ENCODE measurements at regions not wholly inside any gene's neighbourhood (a gene's known extent, or its start where the extent isn't known, plus 50 kb on each side); places are given as distances from the start of the nearest gene placed in this dataset.

DNA sequence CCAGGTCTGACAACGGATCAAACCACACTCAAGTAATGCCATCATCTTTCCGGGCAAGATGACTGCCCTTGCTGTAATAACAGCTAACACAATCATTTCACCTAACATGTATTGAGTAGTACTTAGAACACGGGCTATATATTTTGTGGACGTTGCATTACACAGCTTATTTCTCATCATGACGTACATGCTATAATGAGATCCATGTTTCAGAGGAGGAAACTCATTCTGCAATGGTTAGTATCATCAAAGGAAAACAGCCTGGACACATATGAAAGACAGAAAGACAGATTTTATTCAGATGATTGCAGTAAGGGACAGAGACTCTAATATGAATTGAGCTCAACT, 446.7 kb downstream of the HS3ST3B1 start:
- Histone ChIP-seq H3K36me3 (replicated peaks; ENCODE audit: low read depth, low read length) (no peaks in the 10 kb centered on the region), H3K27ac (ENCODE audit: low read length) (no peak overlapping the region), H2AFZ (ENCODE audit: low read depth, low read length) (no peak overlapping the region), H3K4me2 (ENCODE audit: low read length) (no peak overlapping the region), H3K4me1 (ENCODE audit: low read length) (no peaks in the 10 kb centered on the region), H3K27me3 (ENCODE audit: low read depth, low read length) (no peaks in the 10 kb centered on the region), H3K4me3 (ENCODE audit: low read length) (no peak overlapping the region), H4K20me1 (ENCODE audit: insufficient read depth, low read length) (no peaks in the 10 kb centered on the region), H3K9ac (ENCODE audit: low read length) (no peak overlapping the region), H3K79me2 (ENCODE audit: low read length) (no peaks in the 10 kb centered on the region), H3K9me3 (ENCODE audit: insufficient read depth, low read length) (no peaks in the 10 kb centered on the region)
- TF ChIP-seq, protein P1, sequence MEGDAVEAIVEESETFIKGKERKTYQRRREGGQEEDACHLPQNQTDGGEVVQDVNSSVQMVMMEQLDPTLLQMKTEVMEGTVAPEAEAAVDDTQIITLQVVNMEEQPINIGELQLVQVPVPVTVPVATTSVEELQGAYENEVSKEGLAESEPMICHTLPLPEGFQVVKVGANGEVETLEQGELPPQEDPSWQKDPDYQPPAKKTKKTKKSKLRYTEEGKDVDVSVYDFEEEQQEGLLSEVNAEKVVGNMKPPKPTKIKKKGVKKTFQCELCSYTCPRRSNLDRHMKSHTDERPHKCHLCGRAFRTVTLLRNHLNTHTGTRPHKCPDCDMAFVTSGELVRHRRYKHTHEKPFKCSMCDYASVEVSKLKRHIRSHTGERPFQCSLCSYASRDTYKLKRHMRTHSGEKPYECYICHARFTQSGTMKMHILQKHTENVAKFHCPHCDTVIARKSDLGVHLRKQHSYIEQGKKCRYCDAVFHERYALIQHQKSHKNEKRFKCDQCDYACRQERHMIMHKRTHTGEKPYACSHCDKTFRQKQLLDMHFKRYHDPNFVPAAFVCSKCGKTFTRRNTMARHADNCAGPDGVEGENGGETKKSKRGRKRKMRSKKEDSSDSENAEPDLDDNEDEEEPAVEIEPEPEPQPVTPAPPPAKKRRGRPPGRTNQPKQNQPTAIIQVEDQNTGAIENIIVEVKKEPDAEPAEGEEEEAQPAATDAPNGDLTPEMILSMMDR (IDR thresholded peaks at IDR 0.05; ENCODE audit: low read depth, low read length): no peak
- no peak for TF ChIP-seq EZH2phosphoT487 (IDR thresholded peaks at IDR 0.05; ENCODE audit: low read depth)

DNA sequence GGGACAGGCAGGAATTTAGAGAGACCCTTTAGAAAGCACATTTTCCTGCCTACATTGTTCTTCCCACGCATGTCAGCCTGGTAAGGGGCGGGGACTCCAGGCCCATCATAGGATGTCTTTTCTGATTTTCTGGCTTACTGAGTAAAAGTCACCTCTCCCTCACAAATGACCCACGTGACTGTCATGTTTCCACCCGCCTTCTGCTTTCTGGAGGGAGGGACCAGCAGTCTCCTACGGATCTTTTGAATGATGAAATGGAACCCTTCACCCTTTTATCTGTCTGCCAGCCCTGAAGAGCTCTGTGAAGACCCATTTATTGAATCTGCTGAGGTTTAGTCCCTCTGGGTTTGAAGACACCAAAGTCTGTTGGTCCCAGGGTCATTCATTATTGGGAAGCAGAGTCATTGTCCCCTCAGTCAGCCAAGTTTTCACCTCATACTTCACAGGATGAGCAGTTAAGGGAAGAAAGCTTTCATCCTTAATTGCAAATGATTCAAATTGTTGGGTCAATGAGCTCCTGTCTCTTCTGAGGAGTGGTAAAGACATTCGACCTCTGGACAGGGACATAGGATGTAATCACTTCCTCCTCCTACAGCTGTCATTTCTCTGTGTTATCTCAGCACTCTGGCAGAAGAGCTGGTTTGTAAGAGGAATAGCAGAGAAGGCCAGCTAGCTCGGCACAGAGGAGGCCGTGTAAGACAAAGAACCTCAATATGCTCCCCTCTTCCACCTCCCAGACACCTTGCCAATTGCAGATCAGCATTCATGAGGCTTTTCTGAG, 446.1 kb downstream of the HS3ST3B1 start:
- no peaks in the 10 kb centered on the region for H3K36me3 ChIP-seq (replicated peaks; ENCODE audit: low read depth, low read length)
- no peak overlapping the region for H2AFZ ChIP-seq (ENCODE audit: low read depth, low read length)
- no peaks in the 10 kb centered on the region for H3K27me3 ChIP-seq (ENCODE audit: low read depth, low read length)
- H3K9me3 ChIP-seq (ENCODE audit: insufficient read depth, low read length): no peaks in the 10 kb centered on the region
- no peak overlapping the region for H3K4me2 ChIP-seq (ENCODE audit: low read length)
- H4K20me1 ChIP-seq (ENCODE audit: insufficient read depth, low read length): no peaks in the 10 kb centered on the region
- H3K27ac ChIP-seq (ENCODE audit: low read length): no peak overlapping the region
- no peak overlapping the region for H3K9ac ChIP-seq (ENCODE audit: low read length)
- no peaks in the 10 kb centered on the region for H3K79me2 ChIP-seq (ENCODE audit: low read length)
- H3K4me3 ChIP-seq (ENCODE audit: low read length): no peak overlapping the region
- TF ChIP-seq, protein P1 (IDR thresholded peaks at IDR 0.05; ENCODE audit: low read depth, low read length): no peak
- no peak for TF ChIP-seq EZH2phosphoT487 (IDR thresholded peaks at IDR 0.05; ENCODE audit: low read depth)
- H3K4me1 ChIP-seq (ENCODE audit: low read length): no peaks in the 10 kb centered on the region

DNA sequence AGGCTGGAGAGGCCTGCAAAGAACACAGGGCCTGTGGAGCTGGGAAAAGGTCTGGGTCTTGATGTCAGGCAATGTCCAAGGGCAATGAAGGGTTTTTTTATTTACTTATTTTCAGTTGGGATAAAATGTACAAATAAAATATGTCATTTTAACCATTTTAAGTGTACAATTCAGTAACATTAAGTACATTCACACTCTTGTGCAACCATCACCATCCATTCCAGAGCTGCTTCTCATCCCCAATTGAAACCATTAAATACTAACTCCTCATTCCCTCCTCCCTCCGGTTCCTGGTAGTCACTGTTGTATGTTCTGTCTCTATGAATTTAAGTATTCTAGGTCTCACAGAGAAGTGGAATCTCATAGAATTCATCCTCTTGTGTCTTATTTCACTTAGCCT, 444.7 kb downstream of the HS3ST3B1 start:
- H3K4me1 ChIP-seq (ENCODE audit: low read length): no peaks in the 10 kb centered on the region
- no peak overlapping the region for H3K9ac ChIP-seq (ENCODE audit: low read length)
- H2AFZ ChIP-seq (ENCODE audit: low read depth, low read length): no peak overlapping the region
- no peak overlapping the region for H3K27ac ChIP-seq (ENCODE audit: low read length)
- TF ChIP-seq EZH2phosphoT487 (IDR thresholded peaks at IDR 0.05; ENCODE audit: low read depth): no peak
- TF ChIP-seq, protein P1 (IDR thresholded peaks at IDR 0.05; ENCODE audit: low read depth, low read length): no peak
- no peaks in the 10 kb centered on the region for H3K27me3 ChIP-seq (ENCODE audit: low read depth, low read length)
- no peak overlapping the region for H3K4me2 ChIP-seq (ENCODE audit: low read length)
- no peak overlapping the region for H3K4me3 ChIP-seq (ENCODE audit: low read length)
- H3K79me2 ChIP-seq (ENCODE audit: low read length): no peaks in the 10 kb centered on the region
- H3K36me3 ChIP-seq (replicated peaks; ENCODE audit: low read depth, low read length): no peaks in the 10 kb centered on the region
- no peaks in the 10 kb centered on the region for H3K9me3 ChIP-seq (ENCODE audit: insufficient read depth, low read length)
- H4K20me1 ChIP-seq (ENCODE audit: insufficient read depth, low read length): no peaks in the 10 kb centered on the region

DNA sequence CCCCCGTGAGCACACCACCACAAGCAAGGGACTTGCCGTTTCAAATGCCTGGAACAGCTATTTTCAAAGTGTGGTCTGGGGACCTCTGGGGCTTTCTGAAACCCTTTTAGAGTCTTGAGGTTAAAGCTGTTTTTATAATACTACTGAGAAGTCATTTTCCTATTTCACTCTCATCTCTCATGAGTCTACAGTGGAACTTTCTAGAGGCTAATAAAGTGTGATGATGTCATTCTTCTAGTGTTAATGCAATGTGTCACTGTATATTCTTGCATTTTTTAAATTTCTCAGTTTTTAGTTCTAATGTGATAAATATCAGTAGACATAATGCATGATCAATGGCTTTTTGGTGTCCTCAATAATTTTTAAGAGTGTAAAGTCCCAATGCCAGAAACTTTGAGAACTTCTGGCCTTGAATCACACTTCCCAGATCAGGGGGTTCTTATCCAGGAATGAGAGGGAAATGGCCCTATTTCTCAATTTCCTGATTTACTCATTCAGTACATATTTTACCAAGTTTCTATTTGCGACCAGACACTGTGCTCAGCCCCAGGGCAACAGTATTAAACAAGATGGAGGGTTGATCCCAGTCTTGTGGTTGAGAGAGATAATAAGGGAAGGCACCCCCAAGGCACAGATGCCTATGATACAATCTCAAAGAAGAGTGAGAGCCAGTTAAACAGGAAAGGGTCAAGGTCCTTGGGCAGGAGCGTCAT, 444.0 kb downstream of the HS3ST3B1 start:
- H3K4me2 ChIP-seq (ENCODE audit: low read length): no peak overlapping the region
- no peak overlapping the region for H3K9ac ChIP-seq (ENCODE audit: low read length)

More for the DNA sequence above, 444.0 kb downstream of the HS3ST3B1 start:
- H3K27ac ChIP-seq (ENCODE audit: low read length): no peak overlapping the region
- H3K27me3 ChIP-seq (ENCODE audit: low read depth, low read length): no peaks in the 10 kb centered on the region
- no peaks in the 10 kb centered on the region for H3K36me3 ChIP-seq (replicated peaks; ENCODE audit: low read depth, low read length)
- no peaks in the 10 kb centered on the region for H3K9me3 ChIP-seq (ENCODE audit: insufficient read depth, low read length)
- H4K20me1 ChIP-seq (ENCODE audit: insufficient read depth, low read length): no peaks in the 10 kb centered on the region
- H3K4me1 ChIP-seq (ENCODE audit: low read length): no peaks in the 10 kb centered on the region
- H3K4me3 ChIP-seq (ENCODE audit: low read length): no peak overlapping the region
- no peaks in the 10 kb centered on the region for H3K79me2 ChIP-seq (ENCODE audit: low read length)
- H2AFZ ChIP-seq (ENCODE audit: low read depth, low read length): no peak overlapping the region
- TF ChIP-seq EZH2phosphoT487 (IDR thresholded peaks at IDR 0.05; ENCODE audit: low read depth): no peak
- TF ChIP-seq, protein P1 (IDR thresholded peaks at IDR 0.05; ENCODE audit: low read depth, low read length): no peak
